ENCODE measurements at regions not wholly inside any gene's neighbourhood (a gene's known extent, or its start where the extent isn't known, plus 50 kb on each side); places are given as distances from the start of the nearest gene placed in this dataset.

DNA sequence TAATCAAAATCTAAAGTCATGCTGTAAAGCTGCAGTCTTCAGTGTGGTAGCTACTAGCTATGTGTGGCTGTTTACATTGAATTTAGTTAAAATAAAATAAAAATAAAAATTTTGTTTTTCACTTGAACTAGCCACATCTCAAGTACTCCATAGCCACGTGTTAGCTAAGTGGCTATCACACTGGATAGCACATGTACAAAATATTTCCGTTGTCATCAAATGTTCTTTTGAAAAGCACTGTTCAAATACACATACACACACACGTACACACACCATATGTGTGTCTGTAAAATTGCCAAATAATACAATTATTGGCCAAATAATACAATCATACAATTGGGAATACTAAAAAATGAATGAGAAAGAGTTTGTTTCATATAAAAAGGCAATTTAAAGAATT is 778.2 kb upstream of the FLRT2 start:
- Histone ChIP-seq H3K27me3 (ENCODE audit: insufficient read depth, poor library complexity, severe bottlenecking) (no peaks in the 10 kb centered on the region), H3K27ac (replicated peaks) (no peak overlapping the region), H3K4me3 (replicated peaks; ENCODE audit: insufficient read depth, low read length) (no peak overlapping the region)
- DNase-seq (ENCODE audit: low read depth in 1 of 2, low spot score in 1 of 2): no peak
- TF ChIP-seq GABPA (IDR thresholded peaks at IDR 0.05; ENCODE audit: low read depth) (no peak), SPI1 (IDR thresholded peaks at IDR 0.05; ENCODE audit: borderline replicate concordance, low read depth) (no peak), POLR2AphosphoS5 (IDR thresholded peaks at IDR 0.05; ENCODE audit: low read depth) (no peak)
- TF ChIP-seq, protein P1, sequence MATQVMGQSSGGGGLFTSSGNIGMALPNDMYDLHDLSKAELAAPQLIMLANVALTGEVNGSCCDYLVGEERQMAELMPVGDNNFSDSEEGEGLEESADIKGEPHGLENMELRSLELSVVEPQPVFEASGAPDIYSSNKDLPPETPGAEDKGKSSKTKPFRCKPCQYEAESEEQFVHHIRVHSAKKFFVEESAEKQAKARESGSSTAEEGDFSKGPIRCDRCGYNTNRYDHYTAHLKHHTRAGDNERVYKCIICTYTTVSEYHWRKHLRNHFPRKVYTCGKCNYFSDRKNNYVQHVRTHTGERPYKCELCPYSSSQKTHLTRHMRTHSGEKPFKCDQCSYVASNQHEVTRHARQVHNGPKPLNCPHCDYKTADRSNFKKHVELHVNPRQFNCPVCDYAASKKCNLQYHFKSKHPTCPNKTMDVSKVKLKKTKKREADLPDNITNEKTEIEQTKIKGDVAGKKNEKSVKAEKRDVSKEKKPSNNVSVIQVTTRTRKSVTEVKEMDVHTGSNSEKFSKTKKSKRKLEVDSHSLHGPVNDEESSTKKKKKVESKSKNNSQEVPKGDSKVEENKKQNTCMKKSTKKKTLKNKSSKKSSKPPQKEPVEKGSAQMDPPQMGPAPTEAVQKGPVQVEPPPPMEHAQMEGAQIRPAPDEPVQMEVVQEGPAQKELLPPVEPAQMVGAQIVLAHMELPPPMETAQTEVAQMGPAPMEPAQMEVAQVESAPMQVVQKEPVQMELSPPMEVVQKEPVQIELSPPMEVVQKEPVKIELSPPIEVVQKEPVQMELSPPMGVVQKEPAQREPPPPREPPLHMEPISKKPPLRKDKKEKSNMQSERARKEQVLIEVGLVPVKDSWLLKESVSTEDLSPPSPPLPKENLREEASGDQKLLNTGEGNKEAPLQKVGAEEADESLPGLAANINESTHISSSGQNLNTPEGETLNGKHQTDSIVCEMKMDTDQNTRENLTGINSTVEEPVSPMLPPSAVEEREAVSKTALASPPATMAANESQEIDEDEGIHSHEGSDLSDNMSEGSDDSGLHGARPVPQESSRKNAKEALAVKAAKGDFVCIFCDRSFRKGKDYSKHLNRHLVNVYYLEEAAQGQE (IDR thresholded peaks at IDR 0.05; ENCODE audit: insufficient replicate concordance, low read depth): no peak
- TF ChIP-seq, protein P2, sequence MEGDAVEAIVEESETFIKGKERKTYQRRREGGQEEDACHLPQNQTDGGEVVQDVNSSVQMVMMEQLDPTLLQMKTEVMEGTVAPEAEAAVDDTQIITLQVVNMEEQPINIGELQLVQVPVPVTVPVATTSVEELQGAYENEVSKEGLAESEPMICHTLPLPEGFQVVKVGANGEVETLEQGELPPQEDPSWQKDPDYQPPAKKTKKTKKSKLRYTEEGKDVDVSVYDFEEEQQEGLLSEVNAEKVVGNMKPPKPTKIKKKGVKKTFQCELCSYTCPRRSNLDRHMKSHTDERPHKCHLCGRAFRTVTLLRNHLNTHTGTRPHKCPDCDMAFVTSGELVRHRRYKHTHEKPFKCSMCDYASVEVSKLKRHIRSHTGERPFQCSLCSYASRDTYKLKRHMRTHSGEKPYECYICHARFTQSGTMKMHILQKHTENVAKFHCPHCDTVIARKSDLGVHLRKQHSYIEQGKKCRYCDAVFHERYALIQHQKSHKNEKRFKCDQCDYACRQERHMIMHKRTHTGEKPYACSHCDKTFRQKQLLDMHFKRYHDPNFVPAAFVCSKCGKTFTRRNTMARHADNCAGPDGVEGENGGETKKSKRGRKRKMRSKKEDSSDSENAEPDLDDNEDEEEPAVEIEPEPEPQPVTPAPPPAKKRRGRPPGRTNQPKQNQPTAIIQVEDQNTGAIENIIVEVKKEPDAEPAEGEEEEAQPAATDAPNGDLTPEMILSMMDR (IDR thresholded peaks at IDR 0.05; ENCODE audit: insufficient read depth, low read length): no peak

DNA sequence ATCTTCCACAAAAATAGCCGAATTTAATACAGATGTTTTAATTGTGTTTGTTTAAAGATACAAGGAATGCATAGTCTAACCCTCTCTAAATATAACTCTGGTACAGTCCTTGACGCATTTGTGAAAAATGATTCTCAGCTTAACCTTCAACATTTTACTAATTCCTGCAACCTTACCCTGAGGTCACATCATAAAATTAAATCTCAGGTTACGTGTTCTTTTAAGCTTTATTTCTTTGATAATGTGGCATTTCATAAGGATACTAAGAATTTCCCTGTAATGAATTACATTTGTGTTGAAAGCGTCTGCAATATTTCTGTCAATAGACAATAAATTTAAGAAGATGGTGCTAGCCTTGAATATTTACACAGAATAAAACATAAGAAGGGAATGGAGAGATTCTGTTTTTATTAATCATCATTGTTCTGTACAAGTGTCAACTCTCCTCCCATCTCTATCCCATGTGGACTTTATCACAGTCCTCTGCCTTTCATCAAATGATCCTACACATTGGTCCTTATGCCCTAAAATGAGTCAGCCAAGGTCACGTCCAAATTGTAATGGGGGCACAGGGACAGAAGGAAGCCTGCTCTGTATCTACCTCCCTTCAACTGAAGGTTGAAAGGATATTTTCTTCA is 769.3 kb upstream of the FLRT2 start:
- H3K27ac ChIP-seq (replicated peaks): no peak overlapping the region
- no peak for DNase-seq (ENCODE audit: low read depth in 1 of 2, low spot score in 1 of 2)
- H3K27me3 ChIP-seq (ENCODE audit: insufficient read depth, poor library complexity, severe bottlenecking): no peaks in the 10 kb centered on the region
- TF ChIP-seq POLR2AphosphoS5 (IDR thresholded peaks at IDR 0.05; ENCODE audit: low read depth): no peak
- no peak for TF ChIP-seq GABPA (IDR thresholded peaks at IDR 0.05; ENCODE audit: low read depth)
- no peak overlapping the region for H3K4me3 ChIP-seq (replicated peaks; ENCODE audit: insufficient read depth, low read length)

DNA sequence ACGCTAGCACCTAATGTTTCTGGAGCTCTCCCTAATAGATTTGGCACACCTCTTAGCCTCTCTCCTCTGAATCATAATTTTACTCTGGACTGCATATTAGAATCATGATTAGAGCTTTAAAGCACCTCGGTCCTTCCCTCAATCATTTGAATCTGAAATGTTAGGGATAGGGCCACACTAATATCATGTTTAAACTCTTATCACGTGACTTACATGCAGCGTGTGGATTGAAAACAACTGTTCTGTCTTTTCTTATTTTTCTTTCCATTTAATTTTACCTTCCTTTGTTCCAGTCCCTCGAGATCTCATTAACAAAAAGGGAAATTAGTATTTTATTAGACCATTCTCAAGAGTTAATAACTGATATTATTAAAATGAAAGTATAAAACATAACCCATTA is 762.5 kb upstream of the FLRT2 start:
- H3K4me3 ChIP-seq (replicated peaks; ENCODE audit: insufficient read depth, low read length): no peak overlapping the region
- TF ChIP-seq, protein P2 (IDR thresholded peaks at IDR 0.05; ENCODE audit: insufficient read depth, low read length): no peak
- TF ChIP-seq, protein P1 (IDR thresholded peaks at IDR 0.05; ENCODE audit: insufficient replicate concordance, low read depth): no peak
- TF ChIP-seq POLR2AphosphoS5 (IDR thresholded peaks at IDR 0.05; ENCODE audit: low read depth): no peak
- no peak for TF ChIP-seq SPI1 (IDR thresholded peaks at IDR 0.05; ENCODE audit: borderline replicate concordance, low read depth)
- no peak for TF ChIP-seq GABPA (IDR thresholded peaks at IDR 0.05; ENCODE audit: low read depth)
- no peak overlapping the region for H3K27ac ChIP-seq (replicated peaks)
- no peak for DNase-seq (ENCODE audit: low read depth in 1 of 2, low spot score in 1 of 2)
- H3K27me3 ChIP-seq (ENCODE audit: insufficient read depth, poor library complexity, severe bottlenecking): no peaks in the 10 kb centered on the region

DNA sequence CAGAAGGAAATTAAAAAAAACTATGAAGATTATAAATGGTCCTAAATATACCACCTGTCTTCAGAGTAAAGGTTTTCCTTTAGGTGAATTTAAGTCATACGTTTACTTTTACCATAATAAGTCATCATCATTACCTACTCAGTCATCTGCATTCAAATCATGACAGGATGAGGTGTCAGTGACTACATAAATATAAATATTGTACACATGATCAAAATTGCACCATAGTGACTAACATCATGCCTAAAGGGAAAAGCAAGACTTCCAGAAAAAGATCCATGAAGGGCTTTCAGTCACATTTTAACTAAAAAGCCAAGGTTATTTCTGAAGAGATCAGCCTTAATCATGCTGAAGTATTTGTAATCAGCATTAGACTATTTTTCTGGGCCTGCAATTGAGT is 759.9 kb upstream of the FLRT2 start:
- no peak for DNase-seq (ENCODE audit: low read depth in 1 of 2, low spot score in 1 of 2)
- Histone ChIP-seq H3K4me3 (replicated peaks; ENCODE audit: insufficient read depth, low read length) (no peak overlapping the region), H3K27me3 (ENCODE audit: insufficient read depth, poor library complexity, severe bottlenecking) (no peaks in the 10 kb centered on the region), H3K27ac (replicated peaks) (no peak overlapping the region)
- TF ChIP-seq POLR2AphosphoS5 (IDR thresholded peaks at IDR 0.05; ENCODE audit: low read depth) (no peak), GABPA (IDR thresholded peaks at IDR 0.05; ENCODE audit: low read depth) (no peak), SPI1 (IDR thresholded peaks at IDR 0.05; ENCODE audit: borderline replicate concordance, low read depth) (no peak)
- TF ChIP-seq, protein P2 (IDR thresholded peaks at IDR 0.05; ENCODE audit: insufficient read depth, low read length): no peak
- TF ChIP-seq, protein P1 (IDR thresholded peaks at IDR 0.05; ENCODE audit: insufficient replicate concordance, low read depth): no peak
